ENCODE measurements at regions not wholly inside any gene's neighbourhood (a gene's known extent, or its start where the extent isn't known, plus 50 kb on each side); places are given as distances from the start of the nearest gene placed in this dataset.

GRCh38 chr3:174462916-174463315, 396.2 kb upstream of the NAALADL2 start:
- H3K36me3 ChIP-seq: no peaks in the 10 kb centered on the region
- H3K4me1 ChIP-seq: no peaks in the 10 kb centered on the region
- TF ChIP-seq POLR2A (IDR thresholded peaks at IDR 0.05): no peak
- TF ChIP-seq, protein P1, sequence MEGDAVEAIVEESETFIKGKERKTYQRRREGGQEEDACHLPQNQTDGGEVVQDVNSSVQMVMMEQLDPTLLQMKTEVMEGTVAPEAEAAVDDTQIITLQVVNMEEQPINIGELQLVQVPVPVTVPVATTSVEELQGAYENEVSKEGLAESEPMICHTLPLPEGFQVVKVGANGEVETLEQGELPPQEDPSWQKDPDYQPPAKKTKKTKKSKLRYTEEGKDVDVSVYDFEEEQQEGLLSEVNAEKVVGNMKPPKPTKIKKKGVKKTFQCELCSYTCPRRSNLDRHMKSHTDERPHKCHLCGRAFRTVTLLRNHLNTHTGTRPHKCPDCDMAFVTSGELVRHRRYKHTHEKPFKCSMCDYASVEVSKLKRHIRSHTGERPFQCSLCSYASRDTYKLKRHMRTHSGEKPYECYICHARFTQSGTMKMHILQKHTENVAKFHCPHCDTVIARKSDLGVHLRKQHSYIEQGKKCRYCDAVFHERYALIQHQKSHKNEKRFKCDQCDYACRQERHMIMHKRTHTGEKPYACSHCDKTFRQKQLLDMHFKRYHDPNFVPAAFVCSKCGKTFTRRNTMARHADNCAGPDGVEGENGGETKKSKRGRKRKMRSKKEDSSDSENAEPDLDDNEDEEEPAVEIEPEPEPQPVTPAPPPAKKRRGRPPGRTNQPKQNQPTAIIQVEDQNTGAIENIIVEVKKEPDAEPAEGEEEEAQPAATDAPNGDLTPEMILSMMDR (IDR thresholded peaks at IDR 0.05): no peak
- H3K9me3 ChIP-seq: no peaks in the 10 kb centered on the region
- no peaks in the 10 kb centered on the region for H3K27me3 ChIP-seq
- DNase-seq: no peak
- no peak overlapping the region for H3K27ac ChIP-seq
- no peak overlapping the region for H3K4me3 ChIP-seq
- intact Hi-C loops (cut with DNase I; ENCODE audit: low total_unique reads): no loop called here

DNA sequence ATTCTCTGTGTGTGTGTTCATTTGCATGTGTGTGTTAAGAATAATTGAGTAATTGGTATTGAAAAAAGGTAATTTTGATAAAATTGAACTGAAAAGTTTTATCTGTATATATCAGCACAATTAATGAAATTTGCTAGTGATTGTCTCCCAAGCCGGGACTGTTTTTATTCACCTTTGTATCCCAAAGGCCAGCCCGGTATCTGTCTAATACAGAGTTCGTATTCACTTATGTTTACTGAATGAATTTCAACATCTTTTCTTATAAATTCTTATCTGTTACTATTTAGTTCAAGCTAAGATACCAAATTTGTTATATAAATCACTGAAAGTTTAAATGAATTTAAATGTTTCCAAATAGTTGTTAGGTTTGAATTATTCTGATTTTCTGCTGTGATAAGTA, 394.0 kb upstream of the NAALADL2 start:
- no peak for DNase-seq
- no peak overlapping the region for H3K27ac ChIP-seq
- H3K36me3 ChIP-seq: no peaks in the 10 kb centered on the region
- H3K4me1 ChIP-seq: no peaks in the 10 kb centered on the region
- no peaks in the 10 kb centered on the region for H3K27me3 ChIP-seq
- H3K4me3 ChIP-seq: no peak overlapping the region
- H3K9me3 ChIP-seq: no peaks in the 10 kb centered on the region
- TF ChIP-seq POLR2A (IDR thresholded peaks at IDR 0.05): no peak
- TF ChIP-seq, protein P1 (IDR thresholded peaks at IDR 0.05): no peak
- intact Hi-C loops (cut with DNase I; ENCODE audit: low total_unique reads): no loop called here

GRCh38 chr3:174466471-174467054, 392.6 kb upstream of the NAALADL2 start:
- intact Hi-C loops (cut with DNase I; ENCODE audit: low total_unique reads): no loop called here
- no peaks in the 10 kb centered on the region for H3K9me3 ChIP-seq
- no peaks in the 10 kb centered on the region for H3K36me3 ChIP-seq
- no peaks in the 10 kb centered on the region for H3K27me3 ChIP-seq
- DNase-seq: no peak
- no peaks in the 10 kb centered on the region for H3K4me1 ChIP-seq
- H3K27ac ChIP-seq: no peak overlapping the region
- H3K4me3 ChIP-seq: no peak overlapping the region
- TF ChIP-seq, protein P1 (IDR thresholded peaks at IDR 0.05): no peak
- no peak for TF ChIP-seq POLR2A (IDR thresholded peaks at IDR 0.05)

DNA sequence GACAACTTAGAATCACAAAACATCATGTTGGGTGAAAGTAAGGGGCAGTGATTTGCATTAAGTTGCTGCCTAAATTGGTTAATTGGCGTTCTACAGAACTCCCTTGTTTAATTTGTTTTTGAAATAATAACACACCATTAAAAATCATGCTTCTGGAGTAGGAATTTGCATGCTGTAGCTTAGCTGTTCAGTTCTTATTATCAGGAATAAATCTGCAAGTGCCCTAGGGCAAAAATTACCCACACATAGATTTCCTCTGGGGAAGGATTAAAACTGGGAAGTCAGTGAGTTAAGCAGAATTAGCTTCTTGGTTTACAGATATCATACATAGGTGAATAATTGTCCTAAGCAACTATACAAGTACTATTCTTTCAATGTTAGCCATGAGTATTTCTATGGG, 381.6 kb upstream of the NAALADL2 start:
- Histone ChIP-seq H3K27ac (no peak overlapping the region), H3K9me3 (no peaks in the 10 kb centered on the region), H3K27me3 (no peaks in the 10 kb centered on the region), H3K36me3 (no peaks in the 10 kb centered on the region), H3K4me1 (no peaks in the 10 kb centered on the region), H3K4me3 (no peak overlapping the region)
- no peak for TF ChIP-seq POLR2A (IDR thresholded peaks at IDR 0.05)
- TF ChIP-seq, protein P1 (IDR thresholded peaks at IDR 0.05): no peak
- intact Hi-C loops (cut with DNase I; ENCODE audit: low total_unique reads): no loop called here
- DNase-seq: no peak

DNA sequence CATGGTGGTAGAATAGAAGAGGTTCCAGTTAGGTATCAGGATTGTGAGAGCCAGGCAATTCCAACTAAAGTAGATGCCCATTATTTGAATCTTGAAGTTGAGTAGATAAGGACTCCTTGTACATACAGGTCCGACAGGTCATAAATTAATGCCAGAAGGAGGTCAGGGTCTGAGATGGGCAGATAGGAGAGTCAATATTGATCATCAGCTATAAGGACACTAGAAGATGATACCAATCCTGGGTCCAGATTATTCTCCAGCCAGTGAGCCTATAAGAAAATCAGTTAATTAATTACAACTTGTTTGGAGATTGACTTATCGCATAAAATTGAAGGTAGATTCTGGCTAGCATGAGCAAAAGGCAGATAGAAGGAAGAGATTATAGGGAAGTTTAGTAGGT, 378.4 kb upstream of the NAALADL2 start:
- intact Hi-C loops (cut with DNase I; ENCODE audit: low total_unique reads): no loop called here
- Histone ChIP-seq H3K4me3 (no peak overlapping the region), H3K27ac (no peak overlapping the region), H3K36me3 (no peaks in the 10 kb centered on the region), H3K27me3 (no peaks in the 10 kb centered on the region), H3K9me3 (no peaks in the 10 kb centered on the region), H3K4me1 (no peaks in the 10 kb centered on the region)
- no peak for DNase-seq
- TF ChIP-seq, protein P1 (IDR thresholded peaks at IDR 0.05): no peak
- no peak for TF ChIP-seq POLR2A (IDR thresholded peaks at IDR 0.05)
